GM23338 (cell line): ENCODE measurements at regions not wholly inside any gene's neighbourhood (a gene's known extent, or its start where the extent isn't known, plus 50 kb on each side); places are given as distances from the start of the nearest gene placed in this dataset.
A peak's percentile ranks its signal among the peaks of the same experiment; 100 is the strongest.

Experiments
- ATAC-seq: fragments of 200-7000 bp; cut with Tn5 transposase; 3 replicates; pipeline ENCODE4 v1.9.1; 2020
- DNase-seq: peaks from one replicate; pipeline ENCODE4 v3.0.0-alpha.2; 2015; ENCODE audit warnings: low spot score
- H2AFZ ChIP-seq: fragments of 200-600 bp; sonication (generic); 2 replicates; pipeline ENCODE4 v1.8.0; 2016; ENCODE audit warnings: antibody characterized with exemption, mild to moderate bottlenecking, moderate library complexity
- H3F3A ChIP-seq: fragments of 200-600 bp; sonication (generic); replicated peaks from 2 replicates; pipeline ENCODE4 v1.8.0; 2017; ENCODE audit warnings: antibody characterized with exemption, mixed run types, low read depth
- H3K27ac ChIP-seq: fragments of 200-600 bp; sonication (generic); 2 replicates; pipeline ENCODE4 v1.6.1; 2016; ENCODE audit warnings: low read depth
- H3K27me3 ChIP-seq: fragments of 200-600 bp; sonication (generic); 2 replicates; pipeline ENCODE4 v1.8.0; 2016; ENCODE audit warnings: mild to moderate bottlenecking, mixed run types, moderate library complexity; ENCODE audit not compliant: insufficient read depth
- H3K36me3 ChIP-seq: fragments of 200-600 bp; sonication (generic); 2 replicates; pipeline ENCODE4 v1.8.0; 2016; ENCODE audit warnings: mild to moderate bottlenecking; ENCODE audit not compliant: insufficient read depth
- H3K4me1 ChIP-seq: fragments of 200-600 bp; sonication (generic); 2 replicates; pipeline ENCODE4 v1.8.0; 2016; ENCODE audit warnings: mild to moderate bottlenecking, moderate library complexity; ENCODE audit not compliant: insufficient read depth
- H3K4me2 ChIP-seq: fragments of 200-600 bp; sonication (generic); 2 replicates; pipeline ENCODE4 v1.7.1; 2017; ENCODE audit warnings: mixed run types
- H3K4me3 ChIP-seq: fragments of 200-600 bp; sonication (generic); 2 replicates; pipeline ENCODE4 v1.6.1; 2016; ENCODE audit warnings: mixed run types
- H3K79me2 ChIP-seq: fragments of 200-600 bp; sonication (generic); replicated peaks from 2 replicates; pipeline ENCODE4 v1.8.0; 2017; ENCODE audit warnings: mild to moderate bottlenecking; ENCODE audit not compliant: insufficient read depth
- H3K9me2 ChIP-seq: fragments of 200-600 bp; sonication (generic); 2 replicates; pipeline ENCODE4 v1.8.0; 2017; ENCODE audit not compliant: insufficient read depth
- H4K20me1 ChIP-seq: fragments of 200-600 bp; sonication (generic); replicated peaks from 2 replicates; pipeline ENCODE4 v1.8.0; 2017; ENCODE audit warnings: mild to moderate bottlenecking; ENCODE audit not compliant: insufficient read depth
- H3K27ac Mint-ChIP-seq: 2 replicates; pipeline ENCODE4 v1.8.0; 2020; ENCODE audit warnings: inconsistent platforms, mild to moderate bottlenecking, moderate library complexity, mixed read lengths
- H3K27me3 Mint-ChIP-seq: 3 replicates; pipeline ENCODE4 v1.8.0; 2022; ENCODE audit warnings: low read depth, mild to moderate bottlenecking, moderate library complexity, mixed read lengths, inconsistent platforms; ENCODE audit not compliant: insufficient read depth, poor library complexity
- H3K36me3 Mint-ChIP-seq: 3 replicates; pipeline ENCODE4 v1.8.0; 2021; ENCODE audit warnings: low read depth, mild to moderate bottlenecking, inconsistent platforms, moderate library complexity, mixed read lengths
- H3K4me1 Mint-ChIP-seq: 3 replicates; pipeline ENCODE4 v1.8.0; 2020; ENCODE audit warnings: mild to moderate bottlenecking, inconsistent platforms, mixed read lengths
- H3K4me3 Mint-ChIP-seq: 3 replicates; pipeline ENCODE4 v1.8.0; 2021; ENCODE audit warnings: moderate library complexity, mild to moderate bottlenecking, inconsistent platforms, mixed read lengths
- H3K9me3 Mint-ChIP-seq: 3 replicates; pipeline ENCODE4 v1.8.0; 2020; ENCODE audit warnings: moderate library complexity, mild to moderate bottlenecking, inconsistent platforms, mixed read lengths
- CREB1 ChIP-seq: fragments of 250-450 bp; sonication (Bioruptor Pico); IDR thresholded peaks from 2 replicates; pipeline ENCODE4 v1.5.0; 2020; ENCODE audit warnings: low read depth, mild to moderate bottlenecking, moderate library complexity
- EZH2 ChIP-seq: fragments of 200-600 bp; sonication (generic); IDR thresholded peaks from one replicate; pipeline ENCODE4 v1.8.0; 2017; ENCODE audit warnings: antibody characterized with exemption, mild to moderate bottlenecking, low read depth; ENCODE audit not compliant: unreplicated experiment
- JUNB ChIP-seq: IDR thresholded peaks from one replicate; pipeline ENCODE4 v1.6.1; 2016; ENCODE audit warnings: antibody characterized with exemption; ENCODE audit not compliant: unreplicated experiment
- NANOG ChIP-seq: IDR thresholded peaks from 2 replicates; pipeline ENCODE4 v1.6.1; 2016; ENCODE audit warnings: antibody characterized with exemption, borderline replicate concordance
- POLR2AphosphoS5 ChIP-seq: IDR thresholded peaks from 2 replicates; pipeline ENCODE4 v1.6.1; 2016; ENCODE audit warnings: antibody characterized with exemption, low read depth
- ZNF114 ChIP-seq: fragments of 250-450 bp; sonication (Bioruptor Pico); IDR thresholded peaks from 2 replicates; pipeline ENCODE4 v1.5.0; 2020; ENCODE audit warnings: mild to moderate bottlenecking, moderate library complexity
- ZNF331 ChIP-seq: fragments of 250-450 bp; sonication (Bioruptor Pico); IDR thresholded peaks from 2 replicates; pipeline ENCODE4 v1.5.0; 2020; ENCODE audit warnings: low read depth, mild to moderate bottlenecking, moderate library complexity
- TF ChIP-seq, protein P1 (sequence below): IDR thresholded peaks from one replicate; pipeline ENCODE4 v1.6.1; 2018; ENCODE audit warnings: antibody characterized with exemption; ENCODE audit not compliant: unreplicated experiment
- TF ChIP-seq, protein P2 (sequence below), 2 experiments: fragments of 200-600 bp in 1 of 2; sonication (generic) in 1 of 2; conservative IDR thresholded peaks; 2 replicates each; pipeline versions ENCODE4 v1.5.1 to v1.6.1; 2016 to 2017; ENCODE audit warnings: antibody characterized with exemption in 2 of 2, low read depth in 2 of 2, mild to moderate bottlenecking in 2 of 2, moderate library complexity in 1 of 2
- TF ChIP-seq, protein P3 (sequence below): fragments of 250-450 bp; sonication (Bioruptor Pico); IDR thresholded peaks from 2 replicates; pipeline ENCODE4 v1.5.0; 2020; ENCODE audit warnings: mild to moderate bottlenecking, moderate library complexity

DNA sequence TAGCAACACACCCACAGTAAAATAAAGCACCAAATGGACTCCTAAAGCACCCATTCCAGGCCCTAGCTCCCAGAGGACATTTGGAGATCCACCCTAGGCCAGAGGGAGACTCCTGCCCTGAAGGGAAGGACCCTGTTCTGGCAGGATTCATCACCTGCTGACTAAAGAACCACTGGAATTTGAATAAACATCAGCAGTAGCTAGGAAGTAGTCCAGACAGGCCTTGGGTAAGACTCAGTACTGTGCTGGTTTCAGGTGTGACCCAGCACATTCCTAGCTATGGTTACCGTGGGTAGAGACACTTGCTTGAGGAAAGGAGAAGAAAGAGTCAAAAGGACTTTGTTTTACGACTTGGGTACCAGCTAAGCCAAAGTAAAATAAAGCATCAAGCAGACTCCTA lies 92.7 kb upstream of the LRRC7 start:
- no peaks in the 10 kb centered on the region for H3K9me2 ChIP-seq
- H3K79me2 ChIP-seq = no peaks in the 10 kb centered on the region
- Mint-ChIP-seq H3K4me1 (no peaks in the 10 kb centered on the region), H3K4me3 (no peak overlapping the region), H3K9me3 (no peaks in the 10 kb centered on the region), H3K27ac (no peak overlapping the region), H3K36me3 (no peaks in the 10 kb centered on the region), H3K27me3 (no peaks in the 10 kb centered on the region)
- DNase-seq (no peak), ATAC-seq (no peak)
- no peaks in the 10 kb centered on the region for H3K4me1 ChIP-seq
- TF ChIP-seq, protein P1, sequence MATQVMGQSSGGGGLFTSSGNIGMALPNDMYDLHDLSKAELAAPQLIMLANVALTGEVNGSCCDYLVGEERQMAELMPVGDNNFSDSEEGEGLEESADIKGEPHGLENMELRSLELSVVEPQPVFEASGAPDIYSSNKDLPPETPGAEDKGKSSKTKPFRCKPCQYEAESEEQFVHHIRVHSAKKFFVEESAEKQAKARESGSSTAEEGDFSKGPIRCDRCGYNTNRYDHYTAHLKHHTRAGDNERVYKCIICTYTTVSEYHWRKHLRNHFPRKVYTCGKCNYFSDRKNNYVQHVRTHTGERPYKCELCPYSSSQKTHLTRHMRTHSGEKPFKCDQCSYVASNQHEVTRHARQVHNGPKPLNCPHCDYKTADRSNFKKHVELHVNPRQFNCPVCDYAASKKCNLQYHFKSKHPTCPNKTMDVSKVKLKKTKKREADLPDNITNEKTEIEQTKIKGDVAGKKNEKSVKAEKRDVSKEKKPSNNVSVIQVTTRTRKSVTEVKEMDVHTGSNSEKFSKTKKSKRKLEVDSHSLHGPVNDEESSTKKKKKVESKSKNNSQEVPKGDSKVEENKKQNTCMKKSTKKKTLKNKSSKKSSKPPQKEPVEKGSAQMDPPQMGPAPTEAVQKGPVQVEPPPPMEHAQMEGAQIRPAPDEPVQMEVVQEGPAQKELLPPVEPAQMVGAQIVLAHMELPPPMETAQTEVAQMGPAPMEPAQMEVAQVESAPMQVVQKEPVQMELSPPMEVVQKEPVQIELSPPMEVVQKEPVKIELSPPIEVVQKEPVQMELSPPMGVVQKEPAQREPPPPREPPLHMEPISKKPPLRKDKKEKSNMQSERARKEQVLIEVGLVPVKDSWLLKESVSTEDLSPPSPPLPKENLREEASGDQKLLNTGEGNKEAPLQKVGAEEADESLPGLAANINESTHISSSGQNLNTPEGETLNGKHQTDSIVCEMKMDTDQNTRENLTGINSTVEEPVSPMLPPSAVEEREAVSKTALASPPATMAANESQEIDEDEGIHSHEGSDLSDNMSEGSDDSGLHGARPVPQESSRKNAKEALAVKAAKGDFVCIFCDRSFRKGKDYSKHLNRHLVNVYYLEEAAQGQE = no peak
- no peak for TF ChIP-seq ZNF331 (CRISPR knock-in tag)
- TF ChIP-seq POLR2AphosphoS5 = no peak
- TF ChIP-seq NANOG = no peak
- TF ChIP-seq CREB1 (CRISPR knock-in tag) = no peak
- no peak for TF ChIP-seq JUNB
- no peak for TF ChIP-seq ZNF114 (CRISPR knock-in tag)
- no peak for TF ChIP-seq EZH2
- TF ChIP-seq, protein P2, sequence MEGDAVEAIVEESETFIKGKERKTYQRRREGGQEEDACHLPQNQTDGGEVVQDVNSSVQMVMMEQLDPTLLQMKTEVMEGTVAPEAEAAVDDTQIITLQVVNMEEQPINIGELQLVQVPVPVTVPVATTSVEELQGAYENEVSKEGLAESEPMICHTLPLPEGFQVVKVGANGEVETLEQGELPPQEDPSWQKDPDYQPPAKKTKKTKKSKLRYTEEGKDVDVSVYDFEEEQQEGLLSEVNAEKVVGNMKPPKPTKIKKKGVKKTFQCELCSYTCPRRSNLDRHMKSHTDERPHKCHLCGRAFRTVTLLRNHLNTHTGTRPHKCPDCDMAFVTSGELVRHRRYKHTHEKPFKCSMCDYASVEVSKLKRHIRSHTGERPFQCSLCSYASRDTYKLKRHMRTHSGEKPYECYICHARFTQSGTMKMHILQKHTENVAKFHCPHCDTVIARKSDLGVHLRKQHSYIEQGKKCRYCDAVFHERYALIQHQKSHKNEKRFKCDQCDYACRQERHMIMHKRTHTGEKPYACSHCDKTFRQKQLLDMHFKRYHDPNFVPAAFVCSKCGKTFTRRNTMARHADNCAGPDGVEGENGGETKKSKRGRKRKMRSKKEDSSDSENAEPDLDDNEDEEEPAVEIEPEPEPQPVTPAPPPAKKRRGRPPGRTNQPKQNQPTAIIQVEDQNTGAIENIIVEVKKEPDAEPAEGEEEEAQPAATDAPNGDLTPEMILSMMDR (conservative IDR thresholded peaks at IDR 0.05; ENCODE audit: low read depth in 2 of 2) = no peak
- TF ChIP-seq, protein P3, sequence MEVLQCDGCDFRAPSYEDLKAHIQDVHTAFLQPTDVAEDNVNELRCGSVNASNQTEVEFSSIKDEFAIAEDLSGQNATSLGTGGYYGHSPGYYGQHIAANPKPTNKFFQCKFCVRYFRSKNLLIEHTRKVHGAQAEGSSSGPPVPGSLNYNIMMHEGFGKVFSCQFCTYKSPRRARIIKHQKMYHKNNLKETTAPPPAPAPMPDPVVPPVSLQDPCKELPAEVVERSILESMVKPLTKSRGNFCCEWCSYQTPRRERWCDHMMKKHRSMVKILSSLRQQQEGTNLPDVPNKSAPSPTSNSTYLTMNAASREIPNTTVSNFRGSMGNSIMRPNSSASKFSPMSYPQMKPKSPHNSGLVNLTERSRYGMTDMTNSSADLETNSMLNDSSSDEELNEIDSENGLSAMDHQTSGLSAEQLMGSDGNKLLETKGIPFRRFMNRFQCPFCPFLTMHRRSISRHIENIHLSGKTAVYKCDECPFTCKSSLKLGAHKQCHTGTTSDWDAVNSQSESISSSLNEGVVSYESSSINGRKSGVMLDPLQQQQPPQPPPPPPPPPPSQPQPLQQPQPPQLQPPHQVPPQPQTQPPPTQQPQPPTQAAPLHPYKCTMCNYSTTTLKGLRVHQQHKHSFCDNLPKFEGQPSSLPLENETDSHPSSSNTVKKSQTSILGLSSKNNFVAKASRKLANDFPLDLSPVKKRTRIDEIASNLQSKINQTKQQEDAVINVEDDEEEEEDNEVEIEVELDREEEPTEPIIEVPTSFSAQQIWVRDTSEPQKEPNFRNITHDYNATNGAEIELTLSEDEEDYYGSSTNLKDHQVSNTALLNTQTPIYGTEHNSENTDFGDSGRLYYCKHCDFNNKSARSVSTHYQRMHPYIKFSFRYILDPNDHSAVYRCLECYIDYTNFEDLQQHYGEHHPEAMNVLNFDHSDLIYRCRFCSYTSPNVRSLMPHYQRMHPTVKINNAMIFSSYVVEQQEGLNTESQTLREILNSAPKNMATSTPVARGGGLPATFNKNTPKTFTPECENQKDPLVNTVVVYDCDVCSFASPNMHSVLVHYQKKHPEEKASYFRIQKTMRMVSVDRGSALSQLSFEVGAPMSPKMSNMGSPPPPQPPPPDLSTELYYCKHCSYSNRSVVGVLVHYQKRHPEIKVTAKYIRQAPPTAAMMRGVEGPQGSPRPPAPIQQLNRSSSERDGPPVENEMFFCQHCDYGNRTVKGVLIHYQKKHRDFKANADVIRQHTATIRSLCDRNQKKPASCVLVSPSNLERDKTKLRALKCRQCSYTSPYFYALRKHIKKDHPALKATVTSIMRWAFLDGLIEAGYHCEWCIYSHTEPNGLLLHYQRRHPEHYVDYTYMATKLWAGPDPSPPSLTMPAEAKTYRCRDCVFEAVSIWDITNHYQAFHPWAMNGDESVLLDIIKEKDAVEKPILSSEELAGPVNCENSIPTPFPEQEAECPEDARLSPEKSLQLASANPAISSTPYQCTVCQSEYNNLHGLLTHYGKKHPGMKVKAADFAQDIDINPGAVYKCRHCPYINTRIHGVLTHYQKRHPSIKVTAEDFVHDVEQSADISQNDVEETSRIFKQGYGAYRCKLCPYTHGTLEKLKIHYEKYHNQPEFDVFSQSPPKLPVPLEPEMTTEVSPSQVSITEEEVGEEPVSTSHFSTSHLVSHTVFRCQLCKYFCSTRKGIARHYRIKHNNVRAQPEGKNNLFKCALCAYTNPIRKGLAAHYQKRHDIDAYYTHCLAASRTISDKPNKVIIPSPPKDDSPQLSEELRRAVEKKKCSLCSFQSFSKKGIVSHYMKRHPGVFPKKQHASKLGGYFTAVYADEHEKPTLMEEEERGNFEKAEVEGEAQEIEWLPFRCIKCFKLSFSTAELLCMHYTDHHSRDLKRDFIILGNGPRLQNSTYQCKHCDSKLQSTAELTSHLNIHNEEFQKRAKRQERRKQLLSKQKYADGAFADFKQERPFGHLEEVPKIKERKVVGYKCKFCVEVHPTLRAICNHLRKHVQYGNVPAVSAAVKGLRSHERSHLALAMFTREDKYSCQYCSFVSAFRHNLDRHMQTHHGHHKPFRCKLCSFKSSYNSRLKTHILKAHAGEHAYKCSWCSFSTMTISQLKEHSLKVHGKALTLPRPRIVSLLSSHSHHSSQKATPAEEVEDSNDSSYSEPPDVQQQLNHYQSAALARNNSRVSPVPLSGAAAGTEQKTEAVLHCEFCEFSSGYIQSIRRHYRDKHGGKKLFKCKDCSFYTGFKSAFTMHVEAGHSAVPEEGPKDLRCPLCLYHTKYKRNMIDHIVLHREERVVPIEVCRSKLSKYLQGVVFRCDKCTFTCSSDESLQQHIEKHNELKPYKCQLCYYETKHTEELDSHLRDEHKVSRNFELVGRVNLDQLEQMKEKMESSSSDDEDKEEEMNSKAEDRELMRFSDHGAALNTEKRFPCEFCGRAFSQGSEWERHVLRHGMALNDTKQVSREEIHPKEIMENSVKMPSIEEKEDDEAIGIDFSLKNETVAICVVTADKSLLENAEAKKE (CRISPR knock-in tag) = no peak
- peak overlapping the region; percentile 28; the same call in 1 of the 2 replicates for H2AFZ ChIP-seq
- H3K27me3 ChIP-seq = no peaks in the 10 kb centered on the region
- H3K36me3 ChIP-seq = no peaks in the 10 kb centered on the region
- no peaks in the 10 kb centered on the region for H3F3A ChIP-seq
- H3K4me3 ChIP-seq = no peak overlapping the region
- H3K27ac ChIP-seq = no peak overlapping the region
- H3K4me2 ChIP-seq = no peak overlapping the region
- H4K20me1 ChIP-seq = no peaks in the 10 kb centered on the region
